GM21529 (cell line): ENCODE measurements at regions not wholly inside any gene's neighbourhood (a gene's known extent, or its start where the extent isn't known, plus 50 kb on each side); places are given as distances from the start of the nearest gene placed in this dataset.
"Not testable (repeated sequence)": the region's sequence is repeated elsewhere in the genome, so short reads cannot be mapped to it uniquely, and the experiment has no call there.

Source experiments
- ATAC-seq: cut with Tn5 transposase; IDR thresholded peaks from one replicate; pipeline ENCODE4 v1.9.1; 2021; ENCODE audit not compliant: unreplicated experiment

DNA sequence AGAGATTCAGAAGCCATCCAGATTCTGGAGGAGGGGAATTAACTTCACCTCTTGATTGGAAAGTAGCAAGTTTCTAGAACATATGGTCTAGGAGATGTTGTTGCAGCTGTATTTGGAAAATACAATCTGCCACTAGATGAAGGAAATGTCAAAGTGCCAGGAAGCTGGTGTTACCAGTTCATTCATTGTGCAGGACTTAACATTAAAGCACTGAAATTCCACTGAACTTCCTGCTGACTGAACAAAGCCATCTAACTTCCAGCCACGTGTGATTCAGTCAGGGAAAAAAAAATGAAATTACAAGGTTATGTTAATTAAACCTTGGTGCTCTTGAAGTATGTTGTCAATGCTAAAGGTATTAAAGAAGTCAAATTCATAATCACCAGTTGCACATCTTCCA lies 321.5 kb upstream of the SASH1 start:
- ATAC-seq = no peak

DNA sequence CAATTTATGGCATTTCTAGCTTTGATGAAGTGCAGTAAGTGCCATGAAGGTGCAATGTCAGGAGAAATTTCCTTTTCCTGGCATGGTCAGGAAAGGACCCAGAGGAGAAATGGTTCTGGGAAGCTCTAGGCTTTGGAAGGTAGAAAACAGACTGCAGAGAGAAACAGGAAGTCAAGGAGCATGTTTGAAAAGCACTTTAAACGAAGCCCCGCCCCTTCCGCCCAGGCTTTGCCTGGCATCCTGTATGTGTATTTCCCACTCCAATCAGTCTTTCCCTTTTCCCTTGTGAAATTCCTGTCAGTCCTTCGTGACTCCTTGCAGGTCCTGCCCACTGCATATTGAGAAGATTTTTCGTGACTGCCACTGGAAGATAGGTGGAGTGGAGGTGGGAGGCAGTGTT lies 320.9 kb upstream of the SASH1 start:
- no peak for ATAC-seq

DNA sequence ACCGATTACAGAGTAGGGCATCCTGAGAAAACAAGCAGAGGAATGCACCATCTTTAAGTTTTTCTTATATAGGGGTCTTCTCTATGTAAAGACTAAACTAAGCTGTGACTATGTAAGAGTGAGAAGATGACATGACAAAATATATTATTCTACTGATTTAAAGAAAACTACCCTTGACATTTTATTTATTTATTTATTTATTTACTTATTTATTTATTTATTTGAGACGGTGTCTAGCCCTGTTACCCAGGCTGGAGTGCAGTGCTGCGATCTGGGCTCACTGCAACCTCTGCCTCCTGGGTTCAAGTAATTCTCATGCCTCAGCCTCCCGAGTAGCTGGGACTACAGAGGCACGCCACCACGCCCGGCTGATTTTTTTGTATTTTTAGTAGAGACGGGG lies 320.4 kb upstream of the SASH1 start:
- not testable (repeated sequence) for ATAC-seq

DNA sequence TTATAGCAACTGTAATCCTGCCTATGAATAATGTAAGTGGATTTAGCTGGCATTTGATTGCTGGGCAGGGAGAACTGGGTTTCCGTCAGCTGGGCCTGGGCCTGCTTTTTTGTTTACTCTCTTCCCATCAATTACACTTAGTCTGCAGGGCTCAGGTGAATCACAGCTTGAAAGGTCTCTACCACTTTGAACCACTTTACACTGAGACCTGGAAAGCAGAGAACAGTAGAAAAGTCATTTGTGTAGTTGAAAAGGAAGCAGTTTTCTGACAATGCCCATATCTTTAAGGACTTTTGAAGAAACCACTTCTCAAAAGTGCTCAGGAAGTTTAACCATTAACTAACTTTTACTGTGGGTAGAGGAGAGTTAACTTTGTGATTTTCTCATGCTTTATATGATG lies 315.4 kb upstream of the SASH1 start:
- no peak for ATAC-seq

DNA sequence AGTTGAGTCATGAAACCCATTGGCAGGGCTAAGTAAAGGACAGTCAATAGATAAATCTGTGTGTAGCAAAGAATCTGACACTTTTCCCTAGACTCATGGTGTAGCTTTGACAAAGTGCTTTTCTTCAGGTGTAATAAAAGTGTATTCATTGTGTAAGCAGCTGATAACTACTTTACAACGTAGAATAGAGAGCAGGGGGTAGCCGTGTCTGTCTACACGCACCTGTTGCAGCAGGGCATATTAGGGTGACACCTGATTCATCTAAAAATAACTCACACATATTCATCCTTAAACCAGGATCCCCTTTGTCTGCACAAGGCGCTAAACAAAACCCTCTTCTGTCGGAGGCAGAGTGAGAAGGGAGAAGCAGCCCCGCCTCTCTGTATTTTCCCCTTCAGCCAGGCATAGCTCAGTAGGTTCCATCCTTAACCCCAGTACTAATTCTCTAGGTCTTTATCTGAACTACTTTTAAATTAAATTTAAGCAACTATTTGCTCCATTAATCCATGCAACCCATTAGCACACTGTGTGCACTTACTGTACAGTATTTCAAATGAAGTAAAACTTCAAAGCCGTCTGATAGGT lies 306.7 kb upstream of the SASH1 start:
- no peak for ATAC-seq

DNA sequence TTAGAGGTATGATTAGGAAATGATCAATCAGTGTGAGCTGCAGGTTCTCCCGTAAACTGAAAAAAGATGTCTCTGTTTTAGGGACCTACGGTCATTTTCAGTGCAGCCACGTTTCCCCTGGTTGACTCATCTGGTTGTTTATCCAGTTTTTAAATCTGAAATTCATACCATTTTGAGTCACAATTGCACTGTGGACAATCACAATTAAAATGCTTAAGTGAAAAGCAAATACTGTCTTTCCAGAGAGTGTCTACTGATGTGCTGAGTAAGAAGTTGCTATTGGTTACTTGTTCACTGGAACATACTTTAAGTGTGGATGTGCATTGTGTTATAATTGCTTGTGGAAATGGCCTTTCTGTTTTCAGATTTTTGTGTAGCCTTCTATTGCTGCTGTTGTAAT lies 305.1 kb upstream of the SASH1 start:
- ATAC-seq = no peak

DNA sequence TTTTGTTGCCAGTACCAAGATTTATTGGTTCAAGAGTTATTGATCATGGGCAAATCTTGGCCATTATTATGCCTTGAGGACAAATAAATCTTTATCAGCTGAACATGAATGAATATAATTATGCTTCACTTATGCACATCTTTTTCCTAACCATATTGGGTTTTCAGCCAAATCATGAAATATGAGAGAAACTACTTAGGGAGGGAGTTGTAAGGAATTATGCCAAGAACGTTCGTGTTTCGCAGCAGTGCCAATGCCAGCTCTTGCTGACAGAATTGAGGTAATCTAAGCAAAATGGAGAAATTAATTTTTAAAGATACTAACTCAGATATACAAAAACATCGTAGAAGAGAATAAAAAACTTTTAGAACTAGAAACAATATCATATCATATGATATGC lies 301.1 kb upstream of the SASH1 start:
- ATAC-seq = no peak

DNA sequence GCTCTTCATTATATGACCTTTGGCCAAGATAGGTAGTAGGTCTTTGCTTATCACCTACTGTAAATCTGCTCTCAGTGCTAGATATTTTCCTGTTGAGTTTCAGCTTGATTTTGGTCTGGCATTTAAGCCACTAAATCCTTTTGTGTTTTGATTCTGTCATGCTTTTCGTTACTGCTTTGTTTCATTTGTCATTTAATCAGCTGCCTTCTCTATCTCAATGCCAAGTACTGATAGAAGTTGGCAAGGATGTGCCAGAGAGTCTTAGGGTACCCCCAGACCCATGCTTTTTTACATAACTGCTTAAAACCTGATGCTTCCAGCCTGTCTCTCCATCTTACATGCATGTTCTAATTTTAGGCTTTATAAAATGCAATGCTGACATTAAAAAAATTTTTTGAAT lies 300.1 kb upstream of the SASH1 start:
- ATAC-seq = no peak

DNA sequence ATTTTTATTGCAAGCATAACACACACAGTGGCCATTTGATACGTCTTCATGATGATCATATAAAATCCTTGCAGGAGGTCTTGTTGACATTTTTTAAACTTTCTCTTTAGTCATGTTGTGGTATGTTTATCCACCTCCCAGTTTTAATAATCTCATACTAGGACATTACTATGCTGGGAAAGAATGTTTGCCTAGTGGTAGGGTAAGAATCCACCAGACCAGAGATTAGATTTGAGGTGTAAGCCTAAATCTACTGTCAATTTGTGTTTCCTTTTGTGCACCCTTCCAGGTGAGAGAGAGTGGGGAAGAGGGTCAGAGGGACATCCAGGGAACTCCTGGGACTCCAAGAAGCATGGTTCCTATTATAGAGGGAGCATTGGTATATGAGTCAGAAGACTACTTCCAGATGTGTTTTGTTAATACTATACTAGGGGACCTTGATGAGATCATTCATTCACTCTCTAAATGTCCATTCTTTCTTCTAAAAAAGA lies 298.3 kb upstream of the SASH1 start:
- no peak for ATAC-seq

DNA sequence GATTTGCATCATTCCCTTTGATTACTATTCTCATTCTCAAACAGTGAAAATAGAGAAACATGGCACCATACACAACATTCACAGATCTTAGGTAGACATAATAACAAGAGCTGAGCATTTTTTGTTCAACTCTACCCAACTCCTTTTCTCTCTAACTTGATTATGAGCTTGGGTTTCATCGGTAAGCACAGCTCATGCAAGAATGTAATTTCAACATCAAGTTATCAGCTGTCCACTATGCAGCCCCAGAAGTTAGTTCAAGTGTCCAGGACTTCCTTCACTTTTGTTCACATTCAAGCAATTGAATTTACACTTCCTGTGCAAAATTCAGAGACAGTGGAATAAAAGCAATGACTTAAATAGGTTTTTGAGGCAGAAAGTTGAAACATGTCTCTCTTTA lies 297.7 kb upstream of the SASH1 start:
- no peak for ATAC-seq

DNA sequence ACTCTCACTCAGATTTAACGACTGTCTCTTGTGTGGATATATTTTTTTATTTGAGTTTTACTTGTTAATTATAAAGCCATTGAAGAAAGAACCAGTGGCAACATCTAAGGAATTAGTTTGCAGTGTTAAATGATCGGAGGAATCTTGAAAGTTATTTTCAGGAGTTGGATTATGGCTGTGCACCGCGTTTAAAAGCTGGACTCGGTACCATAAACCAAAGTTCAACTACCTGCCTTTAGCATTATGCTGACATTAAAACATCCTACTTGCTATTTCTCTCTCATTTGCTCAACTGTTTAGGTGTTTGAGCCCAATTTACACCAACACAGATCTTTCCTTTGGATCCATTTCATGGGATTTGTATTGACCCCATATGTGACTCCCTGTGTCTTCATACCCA lies 289.4 kb upstream of the SASH1 start:
- ATAC-seq = no peak

DNA sequence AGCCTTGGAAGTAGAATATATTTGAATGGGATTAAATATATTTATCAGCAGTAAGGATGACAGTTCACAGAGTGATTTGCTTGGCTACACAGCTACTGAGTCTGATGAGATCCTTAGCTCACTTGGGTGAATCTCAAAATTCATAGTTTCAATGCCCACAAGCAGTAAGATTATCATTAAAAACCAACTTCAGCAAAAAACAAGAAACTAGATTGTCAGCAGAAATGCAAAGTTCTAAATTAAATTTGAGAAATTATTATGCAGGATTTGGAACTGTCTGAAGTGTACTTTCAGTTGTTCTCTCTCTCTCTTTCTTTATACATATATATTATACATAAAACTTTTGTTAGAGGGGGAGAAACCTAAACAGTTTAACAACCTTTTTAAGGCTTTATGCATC lies 288.8 kb upstream of the SASH1 start:
- no peak for ATAC-seq

DNA sequence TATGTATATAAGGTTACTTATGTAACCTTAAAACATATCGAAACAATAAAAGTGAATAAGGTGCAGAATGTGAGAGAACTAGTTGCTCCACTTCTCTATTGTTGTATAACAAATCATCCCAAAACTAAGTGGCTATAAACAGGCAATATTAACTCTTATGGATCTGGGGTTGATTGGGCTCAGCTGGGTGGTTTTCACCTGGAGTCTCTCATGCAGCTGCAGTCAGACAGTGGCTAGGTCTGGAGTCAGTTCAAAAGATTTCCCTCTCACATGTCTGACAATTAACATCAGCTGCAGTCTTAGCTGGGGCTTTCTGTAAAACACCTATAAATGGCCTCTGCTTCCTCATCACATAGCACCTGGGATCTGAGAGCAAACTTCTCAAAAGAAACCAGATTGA lies 288.4 kb upstream of the SASH1 start:
- ATAC-seq = no peak

DNA sequence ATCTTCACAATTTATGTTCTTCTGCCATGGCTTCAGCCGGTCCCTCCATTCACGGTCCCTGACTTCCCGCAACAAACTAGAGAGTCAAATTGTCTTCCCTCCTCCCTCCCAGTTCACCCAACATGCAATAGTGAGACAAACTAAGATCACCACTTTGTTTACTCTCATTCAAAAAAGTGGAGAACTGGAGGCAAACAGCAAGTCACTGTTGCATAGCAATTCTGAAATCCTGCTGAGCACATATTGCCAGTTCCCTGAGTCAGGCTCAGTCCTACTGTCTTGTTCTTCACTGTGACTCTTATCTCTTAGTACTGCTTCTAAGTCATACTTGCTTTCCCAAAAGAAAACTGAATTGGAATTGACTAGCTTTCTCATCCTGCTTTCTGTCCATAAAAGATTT lies 287.2 kb upstream of the SASH1 start:
- no peak for ATAC-seq

DNA sequence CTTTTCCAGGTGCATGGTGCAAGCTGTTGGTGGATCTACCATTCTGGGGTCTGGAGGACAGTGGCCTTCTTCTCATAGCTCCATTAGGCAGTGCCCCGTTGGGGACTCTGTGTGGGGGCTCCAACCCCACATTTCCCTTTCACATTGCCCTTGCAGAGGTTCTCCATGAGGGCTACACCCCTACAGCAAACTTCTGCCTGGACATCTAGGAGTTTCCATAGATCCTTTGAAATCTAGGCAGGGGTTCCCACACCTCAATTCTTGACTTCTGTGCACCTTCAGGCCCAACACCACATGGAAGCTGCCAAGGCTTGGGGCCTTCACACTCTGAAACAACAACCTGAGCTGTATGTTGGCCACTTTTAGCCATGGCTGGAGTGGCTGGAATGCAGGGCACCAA lies 282.8 kb upstream of the SASH1 start:
- no peak for ATAC-seq

DNA sequence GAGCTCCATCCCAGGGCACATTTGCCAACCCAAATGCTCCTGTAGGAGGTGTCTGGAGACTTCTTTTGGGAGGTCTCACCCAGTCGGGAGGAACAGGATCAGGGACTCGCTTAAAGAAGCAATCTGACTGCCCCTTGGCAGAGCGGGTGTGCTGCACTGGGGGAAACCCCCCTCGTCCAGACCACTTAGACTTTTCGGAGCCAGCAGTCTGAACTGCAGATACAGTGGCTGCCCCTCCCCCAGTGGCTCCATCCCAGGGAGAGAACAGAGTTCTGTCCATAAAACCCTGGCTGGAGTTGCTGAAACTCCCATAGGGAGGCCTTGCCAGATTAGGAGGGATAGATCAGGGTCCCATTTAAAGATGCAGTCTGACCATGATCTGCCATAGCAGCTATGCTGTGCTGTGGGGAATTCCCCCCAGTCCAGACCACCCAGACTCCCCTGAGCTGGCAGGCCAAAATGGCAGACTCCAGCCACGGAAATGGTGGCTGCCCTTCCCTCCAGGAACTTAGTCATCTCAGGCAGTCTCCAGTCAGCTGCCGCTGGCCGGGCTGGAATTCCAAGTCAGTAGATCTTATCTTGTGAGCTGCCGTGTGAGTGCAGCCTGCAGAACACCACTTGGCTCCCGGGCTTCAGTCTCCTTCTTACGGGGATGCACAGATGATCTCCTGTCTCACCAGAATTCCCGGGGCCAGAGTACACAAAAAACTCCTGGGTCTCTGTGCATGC lies 278.1 kb upstream of the SASH1 start:
- no peak for ATAC-seq

DNA sequence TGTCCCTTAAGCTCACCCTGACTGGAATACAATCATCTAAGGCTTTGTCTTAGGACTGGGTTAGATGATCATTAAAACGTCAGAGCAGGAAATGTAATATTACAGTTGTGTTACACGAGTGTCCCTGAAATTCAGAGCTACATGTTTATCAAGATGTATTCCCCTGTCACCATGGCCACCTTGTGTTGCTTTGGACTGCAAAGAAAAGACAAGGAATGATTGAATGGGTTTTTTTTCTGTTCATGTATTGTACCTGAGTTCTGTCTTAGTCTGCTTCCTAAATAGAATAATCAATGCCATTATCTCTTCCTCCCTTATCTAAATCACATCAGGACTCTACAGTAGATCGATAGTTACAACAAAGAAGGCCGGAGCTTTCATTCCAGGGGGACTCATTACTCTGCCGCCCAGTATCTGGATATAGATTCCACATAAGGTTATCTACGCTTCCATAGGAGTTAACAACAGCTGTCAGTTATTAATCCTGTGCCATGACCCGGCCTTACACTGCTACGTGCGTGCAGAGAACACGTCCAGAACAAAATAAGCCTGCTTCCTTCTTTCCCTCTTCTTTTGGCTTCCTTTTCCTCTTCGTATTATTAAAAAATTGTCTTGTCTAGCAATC lies 274.1 kb upstream of the SASH1 start:
- ATAC-seq = no peak

DNA sequence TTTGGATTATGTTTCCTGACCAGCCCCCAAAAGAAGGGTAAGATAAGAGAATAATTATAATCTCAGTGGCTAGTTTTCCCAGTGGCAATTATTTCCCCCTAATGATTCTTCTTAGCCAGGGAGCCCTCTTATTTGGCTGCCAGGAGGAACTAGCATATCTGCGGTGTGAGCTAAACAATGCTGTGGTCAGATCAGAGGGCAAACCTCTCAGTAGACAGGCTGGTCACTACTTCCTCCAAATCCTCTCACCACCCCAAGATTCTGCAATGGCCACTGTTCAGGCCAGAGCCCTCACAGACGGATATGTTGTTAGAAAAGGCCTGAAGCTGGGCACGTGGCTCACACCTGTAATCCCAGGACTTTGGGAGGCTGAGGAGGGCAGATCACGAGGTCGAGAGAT lies 273.4 kb upstream of the SASH1 start:
- no peak for ATAC-seq

DNA sequence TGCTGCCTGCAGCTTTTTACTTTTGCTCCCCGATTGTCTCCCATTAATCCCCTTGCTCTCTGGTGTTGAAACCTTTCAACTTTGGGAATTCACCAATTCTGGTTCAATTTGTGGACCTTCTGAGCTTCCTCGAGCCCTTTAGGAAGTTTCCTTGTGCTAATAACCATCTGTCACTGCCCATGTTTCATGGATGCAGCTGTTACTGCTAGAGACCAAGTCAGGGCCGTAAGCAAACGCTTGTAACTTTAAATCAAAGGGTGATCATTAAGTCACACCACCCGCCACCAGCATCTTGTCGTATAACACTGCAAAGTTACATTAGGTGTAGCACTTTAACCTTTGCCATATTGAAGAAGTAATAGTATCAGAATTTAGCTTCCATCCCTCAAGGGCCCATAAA lies 268.3 kb upstream of the SASH1 start:
- no peak for ATAC-seq

DNA sequence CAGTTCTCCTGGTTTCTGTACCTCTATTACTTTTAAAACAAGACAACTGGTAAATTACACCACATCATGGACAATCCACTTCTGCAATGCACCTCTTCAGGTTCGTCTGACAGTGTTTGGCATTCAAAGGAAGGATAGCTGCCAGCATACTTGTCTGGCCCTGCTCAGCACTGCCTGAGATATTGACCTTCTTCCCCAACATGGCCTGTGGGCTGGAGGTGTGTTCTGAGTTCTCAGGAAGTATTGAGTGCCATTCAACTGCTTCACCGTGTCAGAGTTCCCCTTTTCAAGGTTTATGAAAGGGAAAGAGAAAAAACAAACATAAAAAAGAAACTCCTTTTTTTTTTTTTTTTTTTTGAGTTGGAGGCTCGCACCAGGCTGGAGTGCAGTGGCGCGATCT lies 267.9 kb upstream of the SASH1 start:
- peak; percentile 75 for ATAC-seq

DNA sequence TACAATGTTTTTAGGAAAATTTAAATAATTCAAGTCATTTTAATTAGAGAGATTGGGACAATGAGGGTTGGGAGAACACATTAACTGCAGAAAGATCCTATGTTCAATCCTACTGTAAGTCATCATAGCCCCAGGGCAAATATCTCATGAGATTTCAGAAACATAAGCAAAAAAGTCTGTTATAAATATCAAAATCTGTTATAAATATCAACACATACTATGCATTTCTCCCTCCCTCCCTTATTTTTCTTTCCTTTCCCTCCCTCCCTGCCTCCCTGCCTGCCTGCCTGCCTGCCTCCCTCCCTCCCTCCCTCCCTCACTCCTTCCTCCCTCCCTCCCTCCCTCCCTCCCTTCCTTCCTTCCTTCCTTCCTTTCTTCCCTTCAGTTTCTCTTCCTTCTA lies 267.3 kb upstream of the SASH1 start:
- no peak for ATAC-seq

DNA sequence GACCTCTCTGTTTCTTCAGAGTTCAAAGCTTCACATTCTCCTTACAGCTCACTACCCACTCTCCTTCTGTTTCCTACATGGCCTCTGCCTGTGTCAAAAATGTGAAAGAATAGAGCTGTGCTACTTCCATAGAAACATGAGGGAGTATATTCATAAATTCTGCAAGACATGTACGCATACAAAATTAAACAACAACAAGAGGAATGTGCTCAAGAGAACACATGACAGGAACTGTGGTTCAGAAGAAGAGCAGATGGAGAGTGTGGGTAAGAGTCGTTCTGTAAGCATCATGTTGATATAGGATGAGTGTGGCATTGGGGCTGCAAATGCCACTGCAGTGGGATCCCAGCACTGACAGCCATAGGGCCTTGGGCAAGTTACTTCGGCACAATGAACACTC lies 266.6 kb upstream of the SASH1 start:
- no peak for ATAC-seq

DNA sequence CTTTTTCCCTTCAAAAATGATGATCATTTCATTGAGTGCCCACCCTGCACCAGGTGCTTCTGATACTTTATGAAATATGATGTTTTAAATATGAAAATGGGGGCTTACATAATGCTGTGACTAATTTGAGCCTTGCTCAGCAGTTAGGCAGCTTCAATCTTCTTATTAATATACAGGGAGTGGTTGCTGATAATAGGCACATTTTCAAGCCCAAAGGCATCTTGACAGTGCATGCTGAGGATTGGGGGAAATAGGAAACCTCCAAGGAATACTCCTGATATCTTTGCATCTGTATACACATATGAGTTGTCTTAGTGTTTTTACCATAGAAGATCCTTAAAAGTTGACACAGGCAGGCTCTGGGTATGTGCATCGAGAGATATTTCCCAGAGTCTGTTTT lies 262.3 kb upstream of the SASH1 start:
- no peak for ATAC-seq
